ENCODE measurements at regions not wholly inside any gene's neighbourhood (a gene's known extent, or its start where the extent isn't known, plus 50 kb on each side); places are given as distances from the start of the nearest gene placed in this dataset.

DNA sequence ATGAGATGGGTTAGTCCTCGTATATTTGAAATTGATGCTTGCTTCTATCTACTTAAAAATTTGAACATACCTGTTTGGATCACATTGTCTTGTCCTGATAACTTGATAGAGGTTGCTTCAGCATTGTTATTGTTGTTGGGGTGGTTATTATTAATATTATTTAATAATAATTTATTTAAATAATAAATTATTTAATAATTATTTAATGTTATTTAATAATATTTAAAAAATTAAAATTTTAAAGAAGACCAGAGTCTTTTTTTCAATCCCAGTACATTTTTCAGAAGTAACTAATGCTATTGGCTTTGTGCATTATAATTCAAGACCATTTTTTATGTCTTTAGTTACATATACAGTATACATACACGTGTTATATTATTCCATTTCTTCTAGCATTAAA, 116.6 kb upstream of the DUSP22 start:
- Histone ChIP-seq H3K36me3 (replicated peaks in 1 of 2; ENCODE audit: control insufficient read depth in 1 of 2, insufficient read depth in 2 of 2, low read length in 1 of 2) (no peaks in the 10 kb centered on the region), H3K9me2 (no peaks in the 10 kb centered on the region), H3K79me2 (ENCODE audit: insufficient read depth) (no peaks in the 10 kb centered on the region), H3F3A (replicated peaks; ENCODE audit: insufficient read depth) (no peaks in the 10 kb centered on the region), H3K4me2 (no peak overlapping the region), H3K9ac (no peak overlapping the region), H4K20me1 (ENCODE audit: insufficient read depth) (no peaks in the 10 kb centered on the region), H2AFZ (ENCODE audit: low read depth) (no peak overlapping the region), H3K9me3 (no peaks in the 10 kb centered on the region), H3K4me1 (ENCODE audit: control insufficient read depth in 1 of 2, insufficient read depth in 2 of 2, low read depth in 1 of 2, low read length in 1 of 2) (no peaks in the 10 kb centered on the region), H3K4me3 (ENCODE audit: low read depth in 2 of 2, low read length in 1 of 2) (no peak overlapping the region), H3K27ac (ENCODE audit: low read depth in 2 of 2, low read length in 1 of 2) (no peak overlapping the region), H3K27me3 (ENCODE audit: insufficient read depth) (peaks cover 23% of the 10 kb centered on the region)
- TF ChIP-seq NRF1 (IDR thresholded peaks at IDR 0.05; ENCODE audit: low read depth, low read length) (no peak), FOXJ3 (CRISPR knock-in tag; IDR thresholded peaks at IDR 0.05) (no peak), MEF2A (IDR thresholded peaks at IDR 0.05; ENCODE audit: borderline replicate concordance, low read depth) (no peak)
- TF ChIP-seq, protein P1, sequence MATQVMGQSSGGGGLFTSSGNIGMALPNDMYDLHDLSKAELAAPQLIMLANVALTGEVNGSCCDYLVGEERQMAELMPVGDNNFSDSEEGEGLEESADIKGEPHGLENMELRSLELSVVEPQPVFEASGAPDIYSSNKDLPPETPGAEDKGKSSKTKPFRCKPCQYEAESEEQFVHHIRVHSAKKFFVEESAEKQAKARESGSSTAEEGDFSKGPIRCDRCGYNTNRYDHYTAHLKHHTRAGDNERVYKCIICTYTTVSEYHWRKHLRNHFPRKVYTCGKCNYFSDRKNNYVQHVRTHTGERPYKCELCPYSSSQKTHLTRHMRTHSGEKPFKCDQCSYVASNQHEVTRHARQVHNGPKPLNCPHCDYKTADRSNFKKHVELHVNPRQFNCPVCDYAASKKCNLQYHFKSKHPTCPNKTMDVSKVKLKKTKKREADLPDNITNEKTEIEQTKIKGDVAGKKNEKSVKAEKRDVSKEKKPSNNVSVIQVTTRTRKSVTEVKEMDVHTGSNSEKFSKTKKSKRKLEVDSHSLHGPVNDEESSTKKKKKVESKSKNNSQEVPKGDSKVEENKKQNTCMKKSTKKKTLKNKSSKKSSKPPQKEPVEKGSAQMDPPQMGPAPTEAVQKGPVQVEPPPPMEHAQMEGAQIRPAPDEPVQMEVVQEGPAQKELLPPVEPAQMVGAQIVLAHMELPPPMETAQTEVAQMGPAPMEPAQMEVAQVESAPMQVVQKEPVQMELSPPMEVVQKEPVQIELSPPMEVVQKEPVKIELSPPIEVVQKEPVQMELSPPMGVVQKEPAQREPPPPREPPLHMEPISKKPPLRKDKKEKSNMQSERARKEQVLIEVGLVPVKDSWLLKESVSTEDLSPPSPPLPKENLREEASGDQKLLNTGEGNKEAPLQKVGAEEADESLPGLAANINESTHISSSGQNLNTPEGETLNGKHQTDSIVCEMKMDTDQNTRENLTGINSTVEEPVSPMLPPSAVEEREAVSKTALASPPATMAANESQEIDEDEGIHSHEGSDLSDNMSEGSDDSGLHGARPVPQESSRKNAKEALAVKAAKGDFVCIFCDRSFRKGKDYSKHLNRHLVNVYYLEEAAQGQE (IDR thresholded peaks at IDR 0.05; ENCODE audit: low read depth, low read length): no peak
- TF ChIP-seq, protein P2, sequence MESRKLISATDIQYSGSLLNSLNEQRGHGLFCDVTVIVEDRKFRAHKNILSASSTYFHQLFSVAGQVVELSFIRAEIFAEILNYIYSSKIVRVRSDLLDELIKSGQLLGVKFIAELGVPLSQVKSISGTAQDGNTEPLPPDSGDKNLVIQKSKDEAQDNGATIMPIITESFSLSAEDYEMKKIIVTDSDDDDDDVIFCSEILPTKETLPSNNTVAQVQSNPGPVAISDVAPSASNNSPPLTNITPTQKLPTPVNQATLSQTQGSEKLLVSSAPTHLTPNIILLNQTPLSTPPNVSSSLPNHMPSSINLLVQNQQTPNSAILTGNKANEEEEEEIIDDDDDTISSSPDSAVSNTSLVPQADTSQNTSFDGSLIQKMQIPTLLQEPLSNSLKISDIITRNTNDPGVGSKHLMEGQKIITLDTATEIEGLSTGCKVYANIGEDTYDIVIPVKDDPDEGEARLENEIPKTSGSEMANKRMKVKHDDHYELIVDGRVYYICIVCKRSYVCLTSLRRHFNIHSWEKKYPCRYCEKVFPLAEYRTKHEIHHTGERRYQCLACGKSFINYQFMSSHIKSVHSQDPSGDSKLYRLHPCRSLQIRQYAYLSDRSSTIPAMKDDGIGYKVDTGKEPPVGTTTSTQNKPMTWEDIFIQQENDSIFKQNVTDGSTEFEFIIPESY (IDR thresholded peaks at IDR 0.05; ENCODE audit: borderline replicate concordance, low read depth): no peak
- 22% methylated on average over 2 of the region's 2 CpGs for WGBS (ENCODE audit: low lambda C conversion rate)
- ChIA-PET CTCF (no interaction called here), POLR2A (no interaction called here)
- no peak for DNase-seq

DNA sequence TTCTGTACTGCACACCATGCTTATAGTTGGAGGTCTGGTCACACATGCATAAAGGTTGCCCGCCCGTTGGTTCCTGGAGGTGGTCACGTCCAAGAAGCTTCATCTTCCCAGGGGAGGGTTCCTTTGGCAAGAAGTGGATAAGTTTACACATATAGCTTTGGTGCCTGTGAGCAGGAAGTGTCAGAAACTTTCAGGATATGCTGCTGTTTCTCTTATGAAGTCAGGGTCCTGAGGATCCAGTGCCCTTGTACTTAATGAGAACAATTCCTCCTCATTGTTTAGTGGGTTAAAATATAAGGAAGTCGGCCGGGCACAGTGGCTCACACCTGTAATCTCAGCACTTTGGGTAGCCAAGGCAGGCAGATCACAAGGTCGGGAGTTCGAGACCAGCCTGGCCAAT, 115.5 kb upstream of the DUSP22 start:
- Histone ChIP-seq H3K4me1 (ENCODE audit: control insufficient read depth in 1 of 2, insufficient read depth in 2 of 2, low read depth in 1 of 2, low read length in 1 of 2) (no peaks in the 10 kb centered on the region), H4K20me1 (ENCODE audit: insufficient read depth) (no peaks in the 10 kb centered on the region), H3F3A (replicated peaks; ENCODE audit: insufficient read depth) (no peaks in the 10 kb centered on the region), H3K9me2 (no peaks in the 10 kb centered on the region), H3K4me2 (no peak overlapping the region), H3K79me2 (ENCODE audit: insufficient read depth) (no peaks in the 10 kb centered on the region), H3K9ac (no peak overlapping the region), H3K27me3 (ENCODE audit: insufficient read depth) (peaks cover 27% of the 10 kb centered on the region), H3K27ac (ENCODE audit: low read depth in 2 of 2, low read length in 1 of 2) (no peak overlapping the region), H2AFZ (ENCODE audit: low read depth) (no peak overlapping the region), H3K4me3 (ENCODE audit: low read depth in 2 of 2, low read length in 1 of 2) (no peak overlapping the region), H3K36me3 (replicated peaks in 1 of 2; ENCODE audit: control insufficient read depth in 1 of 2, insufficient read depth in 2 of 2, low read length in 1 of 2) (no peaks in the 10 kb centered on the region), H3K9me3 (no peaks in the 10 kb centered on the region)
- 8% methylated on average over 6 of the region's 7 CpGs for WGBS (ENCODE audit: low lambda C conversion rate)
- TF ChIP-seq TCF12 (IDR thresholded peaks at IDR 0.05) (no peak), MEF2A (IDR thresholded peaks at IDR 0.05; ENCODE audit: borderline replicate concordance, low read depth) (no peak), YY1 (IDR thresholded peaks at IDR 0.05; ENCODE audit: low read depth) (no peak), NRF1 (IDR thresholded peaks at IDR 0.05; ENCODE audit: low read depth, low read length) (no peak), TEAD4 (IDR thresholded peaks at IDR 0.05; ENCODE audit: borderline replicate concordance, insufficient read depth) (no peak), GATA2 (CRISPR knock-in tag; IDR thresholded peaks at IDR 0.05) (no peak), TAF1 (IDR thresholded peaks at IDR 0.05; ENCODE audit: borderline replicate concordance, low read depth, low read length) (no peak), SIN3A (IDR thresholded peaks at IDR 0.05; ENCODE audit: borderline replicate concordance, low read depth, low read length) (no peak), SMC3 (IDR thresholded peaks at IDR 0.05; ENCODE audit: low read depth, low read length) (no peak), MXI1 (IDR thresholded peaks at IDR 0.05; ENCODE audit: low read depth, low read length) (no peak), RXRA (IDR thresholded peaks at IDR 0.05; ENCODE audit: borderline replicate concordance, low read depth) (no peak), EZH2phosphoT487 (IDR thresholded peaks at IDR 0.05; ENCODE audit: borderline replicate concordance, low read depth) (no peak)
- TF ChIP-seq, protein P3, sequence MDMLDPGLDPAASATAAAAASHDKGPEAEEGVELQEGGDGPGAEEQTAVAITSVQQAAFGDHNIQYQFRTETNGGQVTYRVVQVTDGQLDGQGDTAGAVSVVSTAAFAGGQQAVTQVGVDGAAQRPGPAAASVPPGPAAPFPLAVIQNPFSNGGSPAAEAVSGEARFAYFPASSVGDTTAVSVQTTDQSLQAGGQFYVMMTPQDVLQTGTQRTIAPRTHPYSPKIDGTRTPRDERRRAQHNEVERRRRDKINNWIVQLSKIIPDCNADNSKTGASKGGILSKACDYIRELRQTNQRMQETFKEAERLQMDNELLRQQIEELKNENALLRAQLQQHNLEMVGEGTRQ (IDR thresholded peaks at IDR 0.05; ENCODE audit: borderline replicate concordance, low read depth, low read length): no peak
- TF ChIP-seq, protein P4, sequence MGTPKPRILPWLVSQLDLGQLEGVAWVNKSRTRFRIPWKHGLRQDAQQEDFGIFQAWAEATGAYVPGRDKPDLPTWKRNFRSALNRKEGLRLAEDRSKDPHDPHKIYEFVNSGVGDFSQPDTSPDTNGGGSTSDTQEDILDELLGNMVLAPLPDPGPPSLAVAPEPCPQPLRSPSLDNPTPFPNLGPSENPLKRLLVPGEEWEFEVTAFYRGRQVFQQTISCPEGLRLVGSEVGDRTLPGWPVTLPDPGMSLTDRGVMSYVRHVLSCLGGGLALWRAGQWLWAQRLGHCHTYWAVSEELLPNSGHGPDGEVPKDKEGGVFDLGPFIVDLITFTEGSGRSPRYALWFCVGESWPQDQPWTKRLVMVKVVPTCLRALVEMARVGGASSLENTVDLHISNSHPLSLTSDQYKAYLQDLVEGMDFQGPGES (IDR thresholded peaks at IDR 0.05; ENCODE audit: low read depth, low read length): no peak
- ChIA-PET POLR2A (no interaction called here), CTCF (interaction anchor here (0.9 to 2.5 kb wide), 2 partner anchors 12 to 13 kb away, joined by 6 read pairs; no protein-coding TSS in a partner anchor)
- no peak for DNase-seq

Data from SK-N-SH (cell line).